Tibial nerve (tissue), 4 donors: ENCODE measurements at regions not wholly inside any gene's neighbourhood (a gene's known extent, or its start where the extent isn't known, plus 50 kb on each side); places are given as distances from the start of the nearest gene placed in this dataset.

Experiments
- DNase-seq, 2 donors: peaks; one replicate each; pipeline ENCODE4 v3.0.0-alpha.2; 2019; ENCODE audit warnings: low spot score in 2 of 2
- H3K27ac ChIP-seq, 4 donors: fragments of 200-600 bp; sonication (generic) in 3 of 4; one replicate each; pipeline ENCODE4 v1.5.1; 2017 to 2019; ENCODE audit warnings: mild to moderate bottlenecking in 1 of 4
- H3K27me3 ChIP-seq, 2 donors: fragments of 200-600 bp; sonication (generic) in 1 of 2; one replicate each; pipeline versions ENCODE4 v1.5.1 to v1.6.0; 2017 to 2019
- H3K36me3 ChIP-seq, 3 donors: fragments of 200-600 bp; sonication (generic); one replicate each; pipeline ENCODE4 v1.5.1; 2018 to 2019
- H3K4me1 ChIP-seq, 4 donors: fragments of 200-600 bp; sonication (generic) in 3 of 4; one replicate each; pipeline ENCODE4 v1.5.1; 2017 to 2019
- H3K4me3 ChIP-seq, 4 donors: fragments of 200-600 bp; sonication (generic) in 3 of 4; one replicate each; pipeline ENCODE4 v1.5.1; 2017 to 2019; ENCODE audit warnings: mild to moderate bottlenecking in 1 of 4, moderate library complexity in 1 of 4
- H3K9me3 ChIP-seq, 4 donors: fragments of 200-600 bp; sonication (generic) in 3 of 4; one replicate each; pipeline ENCODE4 v1.5.1; 2017 to 2019
- CTCF ChIP-seq, 5 experiments: fragments of 200-600 bp in 3 of 5; fragments of 450-650 bp in 2 of 5; sonication (generic) in 3 of 5; IDR thresholded peaks; one replicate each; pipeline ENCODE4 v1.5.1; 2016 to 2019; ENCODE audit warnings: antibody characterized with exemption in 5 of 5, mild to moderate bottlenecking in 3 of 5, moderate library complexity in 2 of 5
- EP300 ChIP-seq, 2 donors: sonication (generic); formaldehyde crosslinking; IDR thresholded peaks; one replicate each; pipeline ENCODE4 v1.6.1; 2017; ENCODE audit warnings: antibody characterized with exemption in 2 of 2, mild to moderate bottlenecking in 1 of 2
- POLR2A ChIP-seq, 2 donors: fragments of 450-650 bp; IDR thresholded peaks; one replicate each; pipeline ENCODE4 v1.6.1; 2017; ENCODE audit warnings: antibody characterized with exemption in 2 of 2, mild to moderate bottlenecking in 2 of 2, moderate library complexity in 2 of 2
- WGBS, 2 donors: methylation state at CpG; one replicate each; pipeline ENCODE4 v1.1.5; 2018; 5-methylcytosine and 5-hydroxymethylcytosine counted together

- no peaks in the 10 kb centered on the region for H3K9me3 ChIP-seq
- no peak overlapping the region for H3K27ac ChIP-seq
- H3K36me3 ChIP-seq: no peaks in the 10 kb centered on the region
- peaks cover 0 to 14% (median 0%) of the 10 kb centered on the region in 4 donors for H3K4me1 ChIP-seq
- DNase-seq: no peak
- TF ChIP-seq POLR2A (IDR thresholded peaks at IDR 0.05): no peak
- TF ChIP-seq CTCF (IDR thresholded peaks at IDR 0.05): no peak
- no peak for TF ChIP-seq EP300 (IDR thresholded peaks at IDR 0.05)
- WGBS, 2 donors: 73% methylated on average over 2 of the region's 2 CpGs
- H3K4me3 ChIP-seq: no peak overlapping the region
- H3K27me3 ChIP-seq: no peaks in the 10 kb centered on the region
Measured at GRCh38 chr6:134691180-134691579, 258.7 kb downstream of the ALDH8A1 start.

GRCh38 chr6:134690048-134690447 lies 259.9 kb downstream of the ALDH8A1 start:
- 72 to 95% methylated on average over 3 of the region's 3 CpGs for WGBS, 2 donors
- TF ChIP-seq POLR2A (IDR thresholded peaks at IDR 0.05) (no peak), CTCF (IDR thresholded peaks at IDR 0.05) (no peak), EP300 (IDR thresholded peaks at IDR 0.05) (no peak)

GRCh38 chr6:134689641-134690040 lies 260.3 kb downstream of the ALDH8A1 start:
- 72 to 76% methylated on average over 4 of the region's 4 CpGs for WGBS, 2 donors
- H3K27me3 ChIP-seq: no peaks in the 10 kb centered on the region
- DNase-seq: no peak
- no peak overlapping the region for H3K27ac ChIP-seq
- TF ChIP-seq CTCF (IDR thresholded peaks at IDR 0.05) (no peak), POLR2A (IDR thresholded peaks at IDR 0.05) (no peak), EP300 (IDR thresholded peaks at IDR 0.05) (no peak)
- H3K4me3 ChIP-seq: no peak overlapping the region
- no peaks in the 10 kb centered on the region for H3K9me3 ChIP-seq
- H3K4me1 ChIP-seq: peaks cover 0 to 14% (median 0%) of the 10 kb centered on the region in 4 donors
- H3K36me3 ChIP-seq: no peaks in the 10 kb centered on the region

More at GRCh38 chr6:134690048-134690447, 259.9 kb downstream of the ALDH8A1 start:
- Histone ChIP-seq H3K36me3 (no peaks in the 10 kb centered on the region), H3K27ac (no peak overlapping the region), H3K9me3 (no peaks in the 10 kb centered on the region), H3K27me3 (no peaks in the 10 kb centered on the region), H3K4me3 (no peak overlapping the region), H3K4me1 (peaks cover 0 to 14% (median 0%) of the 10 kb centered on the region in 4 donors)
- DNase-seq: no peak

- TF ChIP-seq EP300 (IDR thresholded peaks at IDR 0.05): no peak
- TF ChIP-seq POLR2A (IDR thresholded peaks at IDR 0.05): no peak
- TF ChIP-seq CTCF (IDR thresholded peaks at IDR 0.05): no peak
- Histone ChIP-seq H3K4me1 (peaks cover 0 to 14% (median 0%) of the 10 kb centered on the region in 4 donors), H3K27me3 (no peaks in the 10 kb centered on the region), H3K36me3 (no peaks in the 10 kb centered on the region), H3K9me3 (no peaks in the 10 kb centered on the region), H3K4me3 (no peak overlapping the region), H3K27ac (no peak overlapping the region)
- no peak for DNase-seq
- WGBS, 2 donors: 51 to 53% methylated on average over 4 of the region's 4 CpGs
Measured at GRCh38 chr6:134689177-134689576, 260.7 kb downstream of the ALDH8A1 start.

DNA sequence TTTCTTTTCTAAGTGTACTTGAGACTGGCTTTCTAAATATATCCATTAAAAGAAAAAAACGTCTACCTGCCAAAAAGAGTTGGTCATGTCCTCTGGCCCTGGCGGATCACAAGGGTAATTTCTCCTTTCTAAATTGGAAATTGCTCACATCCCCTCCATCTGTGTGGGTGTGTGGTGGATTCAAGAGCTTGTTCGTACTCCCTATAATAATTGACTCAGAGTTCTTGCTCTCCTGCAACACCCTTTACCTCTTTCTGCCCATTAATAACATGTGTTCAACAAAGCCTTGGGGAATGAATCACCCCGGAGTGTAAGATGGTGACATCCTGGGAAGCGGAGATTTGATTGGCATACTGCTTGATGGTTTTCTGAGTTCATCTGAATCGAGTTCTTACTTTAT lies 263.8 kb downstream of the ALDH8A1 start:
- no peak overlapping the region for H3K27ac ChIP-seq
- H3K36me3 ChIP-seq: no peaks in the 10 kb centered on the region
- no peak for DNase-seq
- H3K4me3 ChIP-seq: no peak overlapping the region
- peaks cover 0 to 14% (median 0%) of the 10 kb centered on the region in 4 donors for H3K4me1 ChIP-seq
- H3K27me3 ChIP-seq: no peaks in the 10 kb centered on the region
- no peaks in the 10 kb centered on the region for H3K9me3 ChIP-seq
- TF ChIP-seq POLR2A (IDR thresholded peaks at IDR 0.05): no peak
- TF ChIP-seq EP300 (IDR thresholded peaks at IDR 0.05): no peak
- TF ChIP-seq CTCF (IDR thresholded peaks at IDR 0.05): no peak
- 70 to 72% methylated on average over 6 of the region's 6 CpGs for WGBS, 2 donors
